Right lobe of liver (tissue), 6 donors: ENCODE measurements at regions not wholly inside any gene's neighbourhood (a gene's known extent, or its start where the extent isn't known, plus 50 kb on each side); places are given as distances from the start of the nearest gene placed in this dataset.

Source experiments
- ATAC-seq, 4 donors: fragments of 200-7000 bp; cut with Tn5 transposase; one replicate each; pipeline ENCODE4 v1.9.1; 2020; ENCODE audit warnings: mild to moderate bottlenecking in 4 of 4, moderate library complexity in 4 of 4
- DNase-seq, 3 donors: peaks; one replicate each; pipeline ENCODE4 v3.0.0-alpha.2; 2020
- H3K27ac ChIP-seq, 3 donors: fragments of 200-600 bp; one replicate each; pipeline ENCODE4 v1.8.0; 2022
- H3K27me3 ChIP-seq, 2 donors: fragments of 200-600 bp; one replicate each; pipeline ENCODE4 v1.8.0; 2022
- H3K36me3 ChIP-seq, 4 donors: fragments of 200-600 bp; sonication (generic) in 1 of 4; one replicate each; pipeline versions ENCODE4 v1.5.1 to v1.8.0; 2017 to 2022; ENCODE audit warnings: control low read depth in 1 of 4
- H3K4me1 ChIP-seq, 4 donors: fragments of 200-600 bp; sonication (generic) in 1 of 4; one replicate each; pipeline versions ENCODE4 v1.5.1 to v1.8.0; 2017 to 2022; ENCODE audit warnings: control low read depth in 1 of 4
- H3K4me3 ChIP-seq, 3 donors: fragments of 200-600 bp; one replicate each; pipeline ENCODE4 v1.8.0; 2022
- H3K9me3 ChIP-seq, 4 donors: fragments of 200-600 bp; sonication (generic) in 1 of 4; one replicate each; pipeline versions ENCODE4 v1.5.1 to v1.8.0; 2017 to 2022; ENCODE audit warnings: control low read depth in 1 of 4
- CTCF ChIP-seq, 4 donors: fragments of 200-600 bp in 3 of 4; fragments of 450-650 bp in 1 of 4; IDR thresholded peaks; one replicate each; pipeline versions ENCODE4 v1.5.1 to v1.8.0; 2016 to 2022; ENCODE audit warnings: antibody characterized with exemption in 4 of 4, mild to moderate bottlenecking in 2 of 4
- POLR2A ChIP-seq: fragments of 450-650 bp; IDR thresholded peaks from one replicate; pipeline ENCODE4 v1.6.1; 2017; ENCODE audit warnings: antibody characterized with exemption, mild to moderate bottlenecking
- WGBS: methylation state at CpG from one replicate; pipeline ENCODE4 v1.1.6; 2018; ENCODE audit warnings: low coverage, low lambda C conversion rate; ENCODE audit not compliant: insufficient coverage; ENCODE audit errors: missing lambda C conversion rate; 5-methylcytosine and 5-hydroxymethylcytosine counted together
- intact Hi-C, 2 donors: fragments of 100-400 bp; cut with DNase I; formaldehyde crosslinking; loops; one replicate each; pipeline versions ENCODE4 v1.11.2 to v1.14.1; 2022
- donor health status: DM: no; HTN: yes; CAD: no.
- donor health status: DM: no; HTN: no; CAD: no.
- donor health status: DM: no; HTN: no; CAD: no.
- donor health status: DM: no; HTN: yes; CAD: no.
- donor health status: DM: no; HTN: yes; CAD: no.

GRCh38 chr20:6471871-6472270, 295.6 kb upstream of the BMP2 start:
- WGBS, result 36% methylated on average over 1 of the region's 1 CpG
- ATAC-seq, result no peak
- no peak overlapping the region for H3K4me3 ChIP-seq
- H3K27ac ChIP-seq, result no peak overlapping the region
- no peaks in the 10 kb centered on the region for H3K27me3 ChIP-seq
- TF ChIP-seq CTCF (IDR thresholded peaks at IDR 0.05), result no peak
- TF ChIP-seq POLR2A, result no peak
- no peaks in the 10 kb centered on the region for H3K9me3 ChIP-seq
- H3K4me1 ChIP-seq, result no peaks in the 10 kb centered on the region
- DNase-seq, result no peak
- no peaks in the 10 kb centered on the region for H3K36me3 ChIP-seq
- intact Hi-C loops, result no loop called here

- no peak for TF ChIP-seq POLR2A
- TF ChIP-seq CTCF (IDR thresholded peaks at IDR 0.05), result no peak
Measured at GRCh38 chr20:6471110-6471647, 296.3 kb upstream of the BMP2 start.

GRCh38 chr20:6469695-6470094, 297.8 kb upstream of the BMP2 start:
- no peak for TF ChIP-seq CTCF (IDR thresholded peaks at IDR 0.05)
- TF ChIP-seq POLR2A, result no peak
- H3K9me3 ChIP-seq, result no peaks in the 10 kb centered on the region
- WGBS, result 45% methylated on average over 4 of the region's 4 CpGs

More at GRCh38 chr20:6471110-6471647, 296.3 kb upstream of the BMP2 start:
- intact Hi-C loops, result no loop called here
- WGBS, result 73% methylated on average over 5 of the region's 5 CpGs
- H3K36me3 ChIP-seq, result no peaks in the 10 kb centered on the region
- ATAC-seq (no peak), DNase-seq (no peak)
- H3K27me3 ChIP-seq, result no peaks in the 10 kb centered on the region
- no peak overlapping the region for H3K4me3 ChIP-seq
- no peaks in the 10 kb centered on the region for H3K4me1 ChIP-seq
- H3K9me3 ChIP-seq, result no peaks in the 10 kb centered on the region
- H3K27ac ChIP-seq, result no peak overlapping the region

GRCh38 chr20:6468423-6469116, 298.9 kb upstream of the BMP2 start:
- no peak for TF ChIP-seq CTCF (IDR thresholded peaks at IDR 0.05)
- TF ChIP-seq POLR2A, result no peak
- Histone ChIP-seq H3K4me1 (no peaks in the 10 kb centered on the region), H3K27me3 (no peaks in the 10 kb centered on the region), H3K36me3 (no peaks in the 10 kb centered on the region), H3K9me3 (no peaks in the 10 kb centered on the region), H3K4me3 (no peak overlapping the region), H3K27ac (no peak overlapping the region)
- DNase-seq (no peak), ATAC-seq (no peak)
- intact Hi-C loops, result no loop called here
- 29% methylated on average over 2 of the region's 2 CpGs for WGBS

More at GRCh38 chr20:6469695-6470094, 297.8 kb upstream of the BMP2 start:
- Histone ChIP-seq H3K36me3 (no peaks in the 10 kb centered on the region), H3K4me1 (no peaks in the 10 kb centered on the region), H3K4me3 (no peak overlapping the region), H3K27ac (no peak overlapping the region), H3K27me3 (no peaks in the 10 kb centered on the region)
- DNase-seq (no peak), ATAC-seq (no peak)
- intact Hi-C loops, result no loop called here
